ENCODE measurements at regions not wholly inside any gene's neighbourhood (a gene's known extent, or its start where the extent isn't known, plus 50 kb on each side); places are given as distances from the start of the nearest gene placed in this dataset.

DNA sequence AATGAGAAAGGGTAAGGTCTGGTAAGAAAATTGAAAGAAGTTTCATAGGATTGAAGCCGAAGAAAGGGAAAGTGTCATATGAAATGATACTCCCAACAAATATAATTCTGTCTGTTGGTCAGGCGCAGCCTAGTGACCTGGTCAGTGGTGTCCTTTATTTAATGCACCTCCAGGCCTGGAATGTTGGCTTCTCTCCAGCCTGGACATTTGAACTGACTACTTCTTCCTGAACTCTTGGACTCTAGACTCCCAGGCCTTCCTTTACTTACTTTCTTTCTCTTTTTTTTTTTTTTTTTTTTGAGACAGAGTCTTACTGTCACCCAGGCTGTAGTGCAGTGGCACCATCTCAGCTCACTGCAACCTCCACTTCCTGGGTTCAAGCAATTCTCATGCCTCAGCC lies 1381.5 kb upstream of the WWC1 start:
- no peak for TF ChIP-seq NCOA1 (CRISPR knock-in tag; IDR thresholded peaks at IDR 0.05)
- TF ChIP-seq KAT7 (CRISPR knock-in tag; IDR thresholded peaks at IDR 0.05; ENCODE audit: borderline replicate concordance): no peak
- TF ChIP-seq ESRRA (CRISPR knock-in tag; IDR thresholded peaks at IDR 0.05; ENCODE audit: low read depth): no peak
- TF ChIP-seq HMG20B (CRISPR knock-in tag; conservative IDR thresholded peaks at IDR 0.05): no peak
- no peak for TF ChIP-seq ZNF274 (CRISPR knock-in tag; IDR thresholded peaks at IDR 0.05)
- TF ChIP-seq CHD4 (IDR thresholded peaks at IDR 0.05; ENCODE audit: borderline replicate concordance, low read length): no peak
- TF ChIP-seq, protein P1, sequence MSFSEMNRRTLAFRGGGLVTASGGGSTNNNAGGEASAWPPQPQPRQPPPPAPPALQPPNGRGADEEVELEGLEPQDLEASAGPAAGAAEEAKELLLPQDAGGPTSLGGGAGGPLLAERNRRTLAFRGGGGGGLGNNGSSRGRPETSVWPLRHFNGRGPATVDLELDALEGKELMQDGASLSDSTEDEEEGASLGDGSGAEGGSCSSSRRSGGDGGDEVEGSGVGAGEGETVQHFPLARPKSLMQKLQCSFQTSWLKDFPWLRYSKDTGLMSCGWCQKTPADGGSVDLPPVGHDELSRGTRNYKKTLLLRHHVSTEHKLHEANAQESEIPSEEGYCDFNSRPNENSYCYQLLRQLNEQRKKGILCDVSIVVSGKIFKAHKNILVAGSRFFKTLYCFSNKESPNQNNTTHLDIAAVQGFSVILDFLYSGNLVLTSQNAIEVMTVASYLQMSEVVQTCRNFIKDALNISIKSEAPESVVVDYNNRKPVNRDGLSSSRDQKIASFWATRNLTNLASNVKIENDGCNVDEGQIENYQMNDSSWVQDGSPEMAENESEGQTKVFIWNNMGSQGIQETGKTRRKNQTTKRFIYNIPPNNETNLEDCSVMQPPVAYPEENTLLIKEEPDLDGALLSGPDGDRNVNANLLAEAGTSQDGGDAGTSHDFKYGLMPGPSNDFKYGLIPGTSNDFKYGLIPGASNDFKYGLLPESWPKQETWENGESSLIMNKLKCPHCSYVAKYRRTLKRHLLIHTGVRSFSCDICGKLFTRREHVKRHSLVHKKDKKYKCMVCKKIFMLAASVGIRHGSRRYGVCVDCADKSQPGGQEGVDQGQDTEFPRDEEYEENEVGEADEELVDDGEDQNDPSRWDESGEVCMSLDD (CRISPR knock-in tag; IDR thresholded peaks at IDR 0.05; ENCODE audit: borderline replicate concordance): no peak
- no peak for TF ChIP-seq EP300 (IDR thresholded peaks at IDR 0.05; ENCODE audit: low read depth in 2 of 2, low read length in 2 of 2)
- no peak for TF ChIP-seq EP300 (CRISPR knock-in tag; IDR thresholded peaks at IDR 0.05; ENCODE audit: borderline replicate concordance)
